ENCODE measurements at regions not wholly inside any gene's neighbourhood (a gene's known extent, or its start where the extent isn't known, plus 50 kb on each side); places are given as distances from the start of the nearest gene placed in this dataset.

DNA sequence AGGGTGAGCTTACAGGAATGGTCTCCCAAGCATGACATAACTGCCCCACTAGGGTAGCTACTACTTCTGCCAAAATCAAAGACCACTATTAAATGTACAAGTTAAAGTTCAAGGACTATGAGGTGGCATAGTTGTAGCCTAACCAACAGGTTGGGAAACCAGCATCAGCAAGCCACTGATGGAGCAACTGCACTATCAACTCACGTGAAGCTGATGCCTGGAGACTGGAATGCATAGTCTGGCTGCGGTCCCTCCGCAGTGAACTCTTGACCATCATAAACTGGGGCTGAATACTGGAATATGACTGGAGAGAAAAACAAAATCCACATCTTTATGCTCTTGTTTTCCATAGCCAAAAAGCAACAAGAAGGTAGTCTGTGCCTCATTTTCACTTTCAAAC, 541.4 kb downstream of the DNAJB9 start:
- TF ChIP-seq ZNF274 (IDR thresholded peaks at IDR 0.05; ENCODE audit: low read depth, low read length) = no peak
- no peak for TF ChIP-seq SUZ12 (IDR thresholded peaks at IDR 0.05; ENCODE audit: extremely low read depth, insufficient read depth, insufficient read length)
- no peak for TF ChIP-seq YY1 (IDR thresholded peaks at IDR 0.05; ENCODE audit: insufficient read depth, insufficient read length)
